IMR-90 (cell line): ENCODE measurements at regions not wholly inside any gene's neighbourhood (a gene's known extent, or its start where the extent isn't known, plus 50 kb on each side); places are given as distances from the start of the nearest gene placed in this dataset.

Source experiments
- ATAC-seq: fragments of 200-7000 bp; cut with Tn5 transposase; 2 replicates; pipeline ENCODE4 v1.9.1; 2020; ENCODE audit warnings: low read depth, mild to moderate bottlenecking, moderate library complexity
- BruUV-seq: library from RNA; stranded (reverse); fragments of 400-500 nt; replicated peaks from 2 replicates; lab custom pipeline; 2021; lab: Mats Ljungman, UMichigan
- CTCF ChIA-PET: fragments of 300-600 bp; formaldehyde crosslinking; extraction: SDS; loops from one replicate; lab custom pipeline; 2021; ENCODE audit warnings: antibody characterized with exemption; lab: Yijun Ruan, JAX
- POLR2A ChIA-PET: fragments of 300-600 bp; sonication (Branson Sonifier 250); formaldehyde crosslinking; loops from one replicate; lab custom pipeline; 2022; ENCODE audit warnings: antibody characterized with exemption; ENCODE audit not compliant: unreplicated experiment; lab: Charles Lee
- DNase-seq: peaks from one replicate; pipeline ENCODE4 v3.0.0; 2013
- H2AFZ ChIP-seq: replicated peaks from 2 replicates; pipeline ENCODE3; 2013; ENCODE audit warnings: low read length, mild to moderate bottlenecking; ENCODE audit not compliant: poor library complexity
- H2AK5ac ChIP-seq: 2 replicates; pipeline ENCODE4 v1.6.1; 2013; ENCODE audit warnings: low read depth, low read length, inconsistent platforms
- H2AK9ac ChIP-seq: replicated peaks from 2 replicates; pipeline ENCODE3; 2013; ENCODE audit warnings: mild to moderate bottlenecking, low read depth, low read length, moderate library complexity; ENCODE audit not compliant: poor library complexity
- H2BK120ac ChIP-seq: 2 replicates; pipeline ENCODE4 v1.6.1; 2013; ENCODE audit warnings: low read depth, low read length, inconsistent platforms
- H2BK15ac ChIP-seq: 3 replicates; pipeline ENCODE4 v1.6.1; 2013; ENCODE audit warnings: low read depth, low read length, inconsistent platforms
- H2BK20ac ChIP-seq: 2 replicates; pipeline ENCODE4 v1.6.1; 2013; ENCODE audit warnings: low read depth, mild to moderate bottlenecking, inconsistent platforms, low read length, moderate library complexity
- H2BK5ac ChIP-seq: 2 replicates; pipeline ENCODE4 v1.6.1; 2013; ENCODE audit warnings: mild to moderate bottlenecking, low read depth, low read length, inconsistent platforms; ENCODE audit not compliant: poor library complexity, severe bottlenecking
- H3K14ac ChIP-seq: replicated peaks from 2 replicates; pipeline ENCODE4 v1.6.1; 2013; ENCODE audit warnings: low read depth, low read length, inconsistent platforms
- H3K18ac ChIP-seq: 2 replicates; pipeline ENCODE4 v1.6.1; 2013; ENCODE audit warnings: low read depth, low read length, control low read depth
- H3K23ac ChIP-seq: 2 replicates; pipeline ENCODE4 v1.6.1; 2013; ENCODE audit warnings: low read depth, low read length, inconsistent platforms
- H3K27ac ChIP-seq: 2 replicates; pipeline ENCODE4 v1.5.1; 2013; ENCODE audit warnings: mild to moderate bottlenecking, control low read depth, low read length; ENCODE audit not compliant: insufficient read depth
- H3K27me3 ChIP-seq: 2 replicates; pipeline ENCODE4 v1.6.1; 2013; ENCODE audit warnings: low read length; ENCODE audit not compliant: control insufficient read depth, insufficient read depth
- H3K36me3 ChIP-seq: 2 replicates; pipeline ENCODE4 v1.6.1; 2013; ENCODE audit warnings: low read length, mixed read lengths; ENCODE audit not compliant: control insufficient read depth, insufficient read depth
- H3K4ac ChIP-seq: 2 replicates; pipeline ENCODE4 v1.6.1; 2013; ENCODE audit warnings: low read depth, low read length, inconsistent platforms
- H3K4me1 ChIP-seq: 2 replicates; pipeline ENCODE4 v1.6.1; 2013; ENCODE audit warnings: low read length, mixed read lengths; ENCODE audit not compliant: control insufficient read depth, insufficient read depth
- H3K4me2 ChIP-seq: 2 replicates; pipeline ENCODE4 v1.6.1; 2013; ENCODE audit warnings: low read depth, mild to moderate bottlenecking, control low read depth, low read length, moderate library complexity
- H3K4me3 ChIP-seq: 2 replicates; pipeline ENCODE4 v1.5.1; 2013; ENCODE audit warnings: low read depth, mild to moderate bottlenecking, control low read depth, low read length, moderate library complexity; ENCODE audit not compliant: insufficient read depth
- H3K56ac ChIP-seq: 2 replicates; pipeline ENCODE4 v1.6.1; 2013; ENCODE audit warnings: low read length, inconsistent platforms; ENCODE audit not compliant: insufficient read depth; ENCODE audit errors: extremely low read depth
- H3K79me1 ChIP-seq, 2 experiments: 2 replicates each; pipeline ENCODE4 v1.6.1; 2013; ENCODE audit warnings: low read length in 2 of 2, inconsistent platforms in 1 of 2, low read depth in 1 of 2
- H3K9ac ChIP-seq: 2 replicates; pipeline ENCODE4 v1.6.1; 2013; ENCODE audit warnings: low read depth, low read length, control low read depth
- H3K9me1 ChIP-seq: 2 replicates; pipeline ENCODE4 v1.6.1; 2013; ENCODE audit warnings: low read length, inconsistent platforms; ENCODE audit not compliant: insufficient read depth
- H3K9me3 ChIP-seq: 2 replicates; pipeline ENCODE4 v1.6.1; 2013; ENCODE audit warnings: low read length; ENCODE audit not compliant: control insufficient read depth, insufficient read depth
- H4K20me1 ChIP-seq: 2 replicates; pipeline ENCODE4 v1.6.1; 2013; ENCODE audit warnings: low read length, inconsistent platforms; ENCODE audit not compliant: insufficient read depth
- H4K5ac ChIP-seq: 2 replicates; pipeline ENCODE4 v1.6.1; 2013; ENCODE audit warnings: mild to moderate bottlenecking, low read depth, low read length, control low read depth
- H4K8ac ChIP-seq, 2 experiments: 2 replicates each; pipeline ENCODE4 v1.6.1; 2013; ENCODE audit warnings: low read depth in 2 of 2, low read length in 2 of 2, control low read depth in 1 of 2, inconsistent platforms in 1 of 2
- H4K91ac ChIP-seq: 2 replicates; pipeline ENCODE4 v1.6.1; 2013; ENCODE audit warnings: low read depth, low read length, inconsistent platforms; ENCODE audit not compliant: insufficient read depth
- CEBPB ChIP-seq: IDR thresholded peaks from 2 replicates; pipeline ENCODE4 v1.6.1; 2012; ENCODE audit warnings: low read depth, low read length, improper control_type of control experiment
- CHD1 ChIP-seq: IDR thresholded peaks from 2 replicates; pipeline ENCODE4 v1.6.1; 2012; ENCODE audit warnings: low read depth, low read length, improper control_type of control experiment
- ELK1 ChIP-seq: fragments of 150-350 bp; IDR thresholded peaks from 2 replicates; pipeline ENCODE4 v1.6.1; 2016; ENCODE audit warnings: low read depth, mild to moderate bottlenecking, low read length, moderate library complexity, borderline replicate concordance
- FOS ChIP-seq: fragments of 150-350 bp; IDR thresholded peaks from 2 replicates; pipeline ENCODE4 v1.6.1; 2016; ENCODE audit warnings: low read depth, low read length
- MAFK ChIP-seq: IDR thresholded peaks from 2 replicates; pipeline ENCODE4 v1.6.1; 2012; ENCODE audit warnings: low read depth, low read length, improper control_type of control experiment
- MAZ ChIP-seq: IDR thresholded peaks from 2 replicates; pipeline ENCODE4 v1.6.1; 2012; ENCODE audit warnings: low read depth, mild to moderate bottlenecking, low read length, improper control_type of control experiment, moderate library complexity, borderline replicate concordance
- MXI1 ChIP-seq: IDR thresholded peaks from 2 replicates; pipeline ENCODE4 v1.6.1; 2012; ENCODE audit warnings: low read depth, mild to moderate bottlenecking, low read length, moderate library complexity, borderline replicate concordance
- NFE2L2 ChIP-seq: fragments of 150-350 bp; IDR thresholded peaks from 2 replicates; pipeline ENCODE4 v1.6.1; 2016; ENCODE audit warnings: low read depth, mild to moderate bottlenecking, low read length
- POLR2A ChIP-seq: IDR thresholded peaks from 2 replicates; pipeline ENCODE4 v1.6.1; 2012; ENCODE audit warnings: mild to moderate bottlenecking, low read depth, low read length
- RAD21 ChIP-seq: IDR thresholded peaks from 2 replicates; pipeline ENCODE4 v1.6.1; 2012; ENCODE audit warnings: low read length, improper control_type of control experiment
- RCOR1 ChIP-seq: IDR thresholded peaks from 2 replicates; pipeline ENCODE4 v1.6.1; 2012; ENCODE audit warnings: mild to moderate bottlenecking, low read length, improper control_type of control experiment; ENCODE audit not compliant: insufficient replicate concordance
- RFX5 ChIP-seq: IDR thresholded peaks from 2 replicates; pipeline ENCODE4 v1.8.0; 2012; ENCODE audit warnings: low read depth, mild to moderate bottlenecking, low read length, moderate library complexity
- SMC3 ChIP-seq: fragments of 150-350 bp; IDR thresholded peaks from 2 replicates; pipeline ENCODE4 v1.6.1; 2016; ENCODE audit warnings: low read depth, mild to moderate bottlenecking, antibody characterized with exemption, low read length, moderate library complexity
- USF2 ChIP-seq: fragments of 150-350 bp; IDR thresholded peaks from 2 replicates; pipeline ENCODE4 v1.6.1; 2017; ENCODE audit warnings: mild to moderate bottlenecking, antibody characterized with exemption, low read length, low read depth
- WGBS, 2 experiments: methylation state at CpG; one replicate each; pipeline versions ENCODE4 v1.1.5 to v1.1.7; 2013; ENCODE audit warnings: missing lambda C conversion rate in 2 of 2; ENCODE audit not compliant: insufficient read length in 1 of 2; ENCODE audit errors: extremely low coverage in 2 of 2; 5-methylcytosine and 5-hydroxymethylcytosine counted together
- dilution Hi-C: fragments of 300-500 bp; cut with HindIII; formaldehyde crosslinking; loops from one replicate; pipeline ENCODE4 v1.14.3; 2018; ENCODE audit warnings: low sequenced_read_pairs; ENCODE audit not compliant: unreplicated experiment
- in situ Hi-C: fragments of 300-500 bp; cut with MboI; formaldehyde crosslinking; loops from 3 replicates; pipeline ENCODE4 v1.14.3; 2019; ENCODE audit warnings: low sequenced_read_pairs, inconsistent platforms, mixed read lengths
- intact Hi-C: fragments of 100-400 bp; cut with micrococcal nuclease; formaldehyde crosslinking; loops from 2 replicates; pipeline ENCODE4 v1.10.0; 2022

GRCh38 chr11:101264306-101264705 is 134.7 kb upstream of the PGR start:
- Histone ChIP-seq H3K9me1 (no peaks in the 10 kb centered on the region), H3K14ac (no peak overlapping the region), H3K9ac (no peak overlapping the region), H2AFZ (no peak overlapping the region), H4K8ac (no peak overlapping the region), H4K20me1 (no peaks in the 10 kb centered on the region), H3K4me2 (no peak overlapping the region), H3K9me3 (no peaks in the 10 kb centered on the region), H3K23ac (no peak overlapping the region), H3K4ac (no peak overlapping the region), H2AK9ac (no peak overlapping the region), H4K91ac (no peak overlapping the region), H3K27ac (no peak overlapping the region), H3K36me3 (no peaks in the 10 kb centered on the region), H3K27me3 (no peaks in the 10 kb centered on the region), H4K5ac (no peak overlapping the region), H3K56ac (no peak overlapping the region), H2BK120ac (no peak overlapping the region), H2BK15ac (no peak overlapping the region), H3K79me1 (no peaks in the 10 kb centered on the region), H3K4me3 (no peak overlapping the region), H2BK20ac (no peak overlapping the region), H2BK5ac (no peak overlapping the region), H2AK5ac (no peak overlapping the region), H3K18ac (no peak overlapping the region), H3K4me1 (no peaks in the 10 kb centered on the region)
- dilution Hi-C loops (no loop called here), in situ Hi-C loops (no loop called here), intact Hi-C loops (no loop called here)
- 60% methylated on average over 1 of the region's 4 CpGs; no CpG with 5 or more reads in 1 of the 2 experiments for WGBS, 2 experiments
- no peak for TF ChIP-seq POLR2A
- TF ChIP-seq MAFK = no peak
- no peak for TF ChIP-seq RAD21
- TF ChIP-seq USF2 = no peak
- no peak for TF ChIP-seq NFE2L2
- TF ChIP-seq MXI1 = no peak
- no peak for TF ChIP-seq CEBPB
- TF ChIP-seq RCOR1 = no peak
- TF ChIP-seq SMC3 = no peak
- no peak for TF ChIP-seq RFX5
- no peak for TF ChIP-seq CHD1
- no peak for TF ChIP-seq FOS
- no peak for TF ChIP-seq ELK1
- TF ChIP-seq MAZ = no peak
- ATAC-seq (no peak), DNase-seq (no peak)
- ChIA-PET POLR2A (no interaction called here), CTCF (no interaction called here)
- BruUV-seq = no TSS peak
